B cell (primary cell): ENCODE measurements at regions not wholly inside any gene's neighbourhood (a gene's known extent, or its start where the extent isn't known, plus 50 kb on each side); places are given as distances from the start of the nearest gene placed in this dataset.

ENCODE experiments used
- ATAC-seq: fragments of 200-7000 bp; cut with Tn5 transposase; one replicate; pipeline ENCODE4 v1.10.0; 2021; ENCODE audit warnings: low read depth, mild to moderate bottlenecking, moderate number of reproducible peaks, moderate library complexity
- CTCF ChIA-PET: fragments of 350-600 bp; sonication (Branson Sonifier 250); formaldehyde crosslinking; loops from one replicate; lab custom pipeline; 2021; ENCODE audit warnings: antibody characterized with exemption, inconsistent platforms; lab: Charles Lee
- POLR2A ChIA-PET: fragments of 350-600 bp; sonication (Branson Sonifier 250); formaldehyde crosslinking; loops from one replicate; lab custom pipeline; 2021; ENCODE audit warnings: antibody characterized with exemption; lab: Charles Lee
- DNase-seq: peaks from one replicate; pipeline ENCODE4 v3.0.0; 2013
- H2AFZ ChIP-seq: 2 replicates; pipeline ENCODE4 v1.6.1; 2012; ENCODE audit warnings: mild to moderate bottlenecking, low read depth, low read length; ENCODE audit not compliant: insufficient read depth, poor library complexity, severe bottlenecking
- H3K27ac ChIP-seq, 2 donors: 1 replicate in 1 of 2; 2 replicates in 1 of 2; pipeline ENCODE4 v1.5.1; 2012 to 2013; ENCODE audit warnings: low read length in 2 of 2, mild to moderate bottlenecking in 2 of 2, moderate library complexity in 1 of 2
- H3K27me3 ChIP-seq, 4 experiments: fragments of 200-600 bp in 1 of 4; sonication (generic) in 1 of 4; replicated peaks in 1 of 4; 1 replicate in 2 of 4; 2 replicates in 2 of 4; pipeline versions ENCODE4 v1.6.1 to v1.7.0; 2013 to 2016; ENCODE audit warnings: low read length in 3 of 4, mild to moderate bottlenecking in 2 of 4, mixed read lengths in 1 of 4, moderate library complexity in 1 of 4; ENCODE audit not compliant: insufficient read depth in 4 of 4, control insufficient read depth in 3 of 4; ENCODE audit errors: control extremely low read depth in 1 of 4
- H3K36me3 ChIP-seq, 2 experiments: replicated peaks in 1 of 2; 1 replicate in 1 of 2; 2 replicates in 1 of 2; pipeline versions ENCODE4 v1.6.1 to v1.7.1; 2013; ENCODE audit warnings: low read length in 1 of 2; ENCODE audit not compliant: insufficient read depth in 2 of 2, control insufficient read depth in 1 of 2; ENCODE audit errors: control extremely low read depth in 1 of 2, extremely low read depth in 1 of 2
- H3K4me1 ChIP-seq, 2 donors: fragments of 200-600 bp in 1 of 2; sonication (generic) in 1 of 2; 1 replicate in 1 of 2; 2 replicates in 1 of 2; pipeline versions ENCODE4 v1.5.1 to v1.6.1; 2013 to 2017; ENCODE audit warnings: low read length in 2 of 2; ENCODE audit not compliant: control insufficient read depth in 2 of 2, insufficient read depth in 2 of 2
- H3K4me2 ChIP-seq: replicated peaks from 2 replicates; pipeline ENCODE3; 2012; ENCODE audit warnings: mild to moderate bottlenecking, low read depth, low read length; ENCODE audit not compliant: poor library complexity, severe bottlenecking
- H3K4me3 ChIP-seq, 5 experiments: fragments of 200-600 bp in 1 of 5; sonication (generic) in 1 of 5; 1 replicate in 3 of 5; 2 replicates in 2 of 5; pipeline versions ENCODE4 v1.5.1 to v1.7.0; 2011 to 2016; ENCODE audit warnings: low read length in 4 of 5, mild to moderate bottlenecking in 4 of 5, low read depth in 2 of 5, control low read depth in 1 of 5, moderate library complexity in 1 of 5; ENCODE audit not compliant: insufficient read depth in 1 of 5; ENCODE audit errors: control extremely low read depth in 1 of 5, extremely low read depth in 1 of 5
- H3K79me2 ChIP-seq: fragments of 200-600 bp; sonication (generic); one replicate; pipeline ENCODE4 v1.6.0; 2016; ENCODE audit warnings: low read length; ENCODE audit not compliant: control insufficient read depth, insufficient read depth
- H3K9ac ChIP-seq: fragments of 200-600 bp; sonication (generic); 2 replicates; pipeline ENCODE4 v1.6.1; 2017; ENCODE audit warnings: mild to moderate bottlenecking, low read length, moderate library complexity
- H3K9me3 ChIP-seq, 3 donors: one replicate each; pipeline versions ENCODE4 v1.6.1 to v1.7.1; 2013; ENCODE audit warnings: low read length in 2 of 3; ENCODE audit not compliant: control insufficient read depth in 2 of 3, insufficient read depth in 1 of 3; ENCODE audit errors: control extremely low read depth in 1 of 3
- H4K20me1 ChIP-seq: 2 replicates; pipeline ENCODE4 v1.6.0; 2012; ENCODE audit warnings: mild to moderate bottlenecking, low read length; ENCODE audit not compliant: insufficient read depth, control insufficient read depth, poor library complexity, severe bottlenecking
- H3K27ac Mint-ChIP-seq: one replicate; pipeline ENCODE4 v1.8.0; 2021; ENCODE audit warnings: mixed read lengths
- H3K27me3 Mint-ChIP-seq: one replicate; pipeline ENCODE4 v1.8.0; 2021; ENCODE audit warnings: mixed read lengths
- H3K4me1 Mint-ChIP-seq: one replicate; pipeline ENCODE4 v1.8.0; 2021; ENCODE audit warnings: mixed read lengths
- H3K4me3 Mint-ChIP-seq: one replicate; pipeline ENCODE4 v1.8.0; 2021; ENCODE audit warnings: mixed read lengths
- H3K9me3 Mint-ChIP-seq: one replicate; pipeline ENCODE4 v1.8.0; 2022; ENCODE audit warnings: mixed read lengths; ENCODE audit not compliant: insufficient read depth
- EZH2 ChIP-seq: IDR thresholded peaks from 2 replicates; pipeline ENCODE4 v1.6.1; 2012; ENCODE audit warnings: borderline replicate concordance, low read depth, mild to moderate bottlenecking, moderate library complexity, low read length; ENCODE audit not compliant: insufficient read depth, poor library complexity, severe bottlenecking
- WGBS: methylation state at CpG from one replicate; pipeline ENCODE4 v1.1.5; 2013; ENCODE audit warnings: missing lambda C conversion rate; ENCODE audit not compliant: insufficient coverage; 5-methylcytosine and 5-hydroxymethylcytosine counted together
- intact Hi-C: fragments of 100-400 bp; cut with micrococcal nuclease; formaldehyde crosslinking; loops from one replicate; pipeline ENCODE4 v1.10.0; 2022
- TF ChIP-seq, protein P1 (sequence below): fragments of 200-600 bp; IDR thresholded peaks from one replicate; pipeline ENCODE4 v1.8.0; 2022; ENCODE audit warnings: antibody characterized with exemption, mild to moderate bottlenecking

DNA sequence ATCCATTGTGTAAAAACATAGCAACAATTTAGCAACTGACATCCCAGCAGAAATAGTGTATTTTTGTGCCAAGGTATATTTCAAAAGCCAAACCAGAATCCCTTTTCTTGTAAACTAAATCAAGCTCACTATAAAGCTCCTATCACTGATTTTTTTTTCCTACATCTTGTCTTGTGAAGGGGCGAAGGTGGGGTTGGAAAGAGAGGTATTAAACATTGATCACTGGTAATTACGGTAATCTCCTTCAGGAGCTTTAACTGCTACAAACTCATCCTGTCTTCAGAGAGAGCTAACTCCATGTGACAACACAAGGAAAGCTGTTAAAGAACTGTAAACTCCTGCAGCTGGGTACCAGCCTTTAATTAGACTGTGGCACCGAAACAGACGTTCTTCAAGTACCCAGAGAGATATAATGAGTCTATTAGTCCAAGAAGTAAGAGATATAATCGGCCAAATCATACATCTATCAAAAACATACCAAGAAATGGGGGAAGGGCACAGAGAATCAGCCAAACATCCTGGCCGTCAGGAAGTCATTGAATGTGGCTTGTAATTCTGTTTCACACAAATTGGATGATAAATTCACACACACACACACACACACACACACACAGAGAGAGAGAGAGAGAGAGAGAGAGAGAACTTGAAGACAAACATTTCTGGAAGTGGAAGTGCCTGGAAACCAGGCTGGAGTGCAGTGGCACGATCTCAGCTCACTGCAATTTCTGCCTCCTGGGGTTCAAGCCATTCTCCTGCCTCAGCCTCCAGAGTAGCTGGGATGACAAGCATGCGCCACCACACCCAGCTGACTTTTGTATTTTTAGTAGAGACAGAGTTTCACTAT is 111.9 kb upstream of the PPARGC1A start:
- intact Hi-C loops, result no loop called here
- Histone ChIP-seq H2AFZ (no peak overlapping the region), H3K79me2 (no peaks in the 10 kb centered on the region), H3K4me3 (no peak overlapping the region), H3K27ac (no peak overlapping the region), H3K27me3 (no peaks in the 10 kb centered on the region), H3K36me3 (no peaks in the 10 kb centered on the region), H3K9ac (no peak overlapping the region), H3K9me3 (peaks cover 0 to 4% (median 0%) of the 10 kb centered on the region in 3 donors), H3K4me1 (no peaks in the 10 kb centered on the region), H4K20me1 (no peaks in the 10 kb centered on the region), H3K4me2 (no peak overlapping the region)
- H3K4me3 Mint-ChIP-seq, result no peak overlapping the region
- ChIA-PET POLR2A (no interaction called here), CTCF (no interaction called here)
- H3K9me3 Mint-ChIP-seq, result no peaks in the 10 kb centered on the region
- DNase-seq, result no peak
- 67% methylated on average over 2 of the region's 8 CpGs for WGBS
- no peaks in the 10 kb centered on the region for H3K27me3 Mint-ChIP-seq
- no peak overlapping the region for H3K27ac Mint-ChIP-seq
- TF ChIP-seq EZH2, result no peak
- TF ChIP-seq, protein P1, sequence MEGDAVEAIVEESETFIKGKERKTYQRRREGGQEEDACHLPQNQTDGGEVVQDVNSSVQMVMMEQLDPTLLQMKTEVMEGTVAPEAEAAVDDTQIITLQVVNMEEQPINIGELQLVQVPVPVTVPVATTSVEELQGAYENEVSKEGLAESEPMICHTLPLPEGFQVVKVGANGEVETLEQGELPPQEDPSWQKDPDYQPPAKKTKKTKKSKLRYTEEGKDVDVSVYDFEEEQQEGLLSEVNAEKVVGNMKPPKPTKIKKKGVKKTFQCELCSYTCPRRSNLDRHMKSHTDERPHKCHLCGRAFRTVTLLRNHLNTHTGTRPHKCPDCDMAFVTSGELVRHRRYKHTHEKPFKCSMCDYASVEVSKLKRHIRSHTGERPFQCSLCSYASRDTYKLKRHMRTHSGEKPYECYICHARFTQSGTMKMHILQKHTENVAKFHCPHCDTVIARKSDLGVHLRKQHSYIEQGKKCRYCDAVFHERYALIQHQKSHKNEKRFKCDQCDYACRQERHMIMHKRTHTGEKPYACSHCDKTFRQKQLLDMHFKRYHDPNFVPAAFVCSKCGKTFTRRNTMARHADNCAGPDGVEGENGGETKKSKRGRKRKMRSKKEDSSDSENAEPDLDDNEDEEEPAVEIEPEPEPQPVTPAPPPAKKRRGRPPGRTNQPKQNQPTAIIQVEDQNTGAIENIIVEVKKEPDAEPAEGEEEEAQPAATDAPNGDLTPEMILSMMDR, result no peak
- ATAC-seq, result no peak
- no peaks in the 10 kb centered on the region for H3K4me1 Mint-ChIP-seq

- H3K4me2 ChIP-seq, result no peak overlapping the region
- H3K9ac ChIP-seq, result no peak overlapping the region
- no peaks in the 10 kb centered on the region for H3K4me1 Mint-ChIP-seq
- CTCF ChIA-PET, result no interaction called here
- no peaks in the 10 kb centered on the region for H3K27me3 ChIP-seq
- DNase-seq, result no peak
- H3K79me2 ChIP-seq, result no peaks in the 10 kb centered on the region
- H2AFZ ChIP-seq, result no peak overlapping the region
- intact Hi-C loops, result no loop called here
- H3K27ac ChIP-seq, result no peak overlapping the region
- H3K4me3 ChIP-seq, result no peak overlapping the region
- POLR2A ChIA-PET, result no interaction called here
- no CpG with 5 or more reads among the region's 3 CpGs for WGBS
- H3K27ac Mint-ChIP-seq, result no peak overlapping the region
- H3K9me3 Mint-ChIP-seq, result no peaks in the 10 kb centered on the region
- H3K27me3 Mint-ChIP-seq, result no peaks in the 10 kb centered on the region
- no peak overlapping the region for H3K4me3 Mint-ChIP-seq
- H3K4me1 ChIP-seq, result no peaks in the 10 kb centered on the region
- no peak for TF ChIP-seq EZH2
- TF ChIP-seq, protein P1, result no peak
- H3K36me3 ChIP-seq, result no peaks in the 10 kb centered on the region
- ATAC-seq, result no peak
- H3K9me3 ChIP-seq, result peaks cover 0 to 4% (median 0%) of the 10 kb centered on the region in 3 donors
- H4K20me1 ChIP-seq, result no peaks in the 10 kb centered on the region
Observed at GRCh38 chr4:24000470-24000831, 110.6 kb upstream of the PPARGC1A start.
